Stimulated activated CD4-positive, alpha-beta T cell treated with anti-CD3 and anti-CD28 coated beads, Interleukin-4, amount 100 ng/mL, for 48 hours (primary cell): ENCODE measurements at regions not wholly inside any gene's neighbourhood (a gene's known extent, or its start where the extent isn't known, plus 50 kb on each side); places are given as distances from the start of the nearest gene placed in this dataset.

Source experiments
- DNase-seq, 2 donors: peaks; one replicate each; pipeline ENCODE4 v3.0.0-alpha.2; 2020; ENCODE audit warnings: low read depth in 2 of 2

DNA sequence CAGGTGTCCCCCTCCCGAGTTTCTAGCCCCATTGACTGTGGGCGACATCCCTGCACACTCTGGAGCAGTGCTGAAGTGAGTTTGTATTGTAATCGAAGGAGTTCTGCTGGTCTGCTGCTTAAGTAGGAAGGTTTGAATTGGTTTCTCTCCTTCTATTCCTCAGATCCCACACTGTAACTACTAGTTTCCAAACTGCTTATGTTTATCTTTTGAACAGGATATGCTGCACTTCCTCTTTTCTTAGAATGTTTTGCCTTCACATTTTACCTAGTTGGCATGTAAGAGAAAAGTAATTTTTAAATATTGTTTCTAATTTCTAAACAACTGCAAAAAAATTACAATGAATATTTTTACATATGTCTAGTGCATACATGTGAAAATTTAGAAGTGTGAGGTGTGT, 511.8 kb downstream of the KLF12 start:
- DNase-seq, result no peak

DNA sequence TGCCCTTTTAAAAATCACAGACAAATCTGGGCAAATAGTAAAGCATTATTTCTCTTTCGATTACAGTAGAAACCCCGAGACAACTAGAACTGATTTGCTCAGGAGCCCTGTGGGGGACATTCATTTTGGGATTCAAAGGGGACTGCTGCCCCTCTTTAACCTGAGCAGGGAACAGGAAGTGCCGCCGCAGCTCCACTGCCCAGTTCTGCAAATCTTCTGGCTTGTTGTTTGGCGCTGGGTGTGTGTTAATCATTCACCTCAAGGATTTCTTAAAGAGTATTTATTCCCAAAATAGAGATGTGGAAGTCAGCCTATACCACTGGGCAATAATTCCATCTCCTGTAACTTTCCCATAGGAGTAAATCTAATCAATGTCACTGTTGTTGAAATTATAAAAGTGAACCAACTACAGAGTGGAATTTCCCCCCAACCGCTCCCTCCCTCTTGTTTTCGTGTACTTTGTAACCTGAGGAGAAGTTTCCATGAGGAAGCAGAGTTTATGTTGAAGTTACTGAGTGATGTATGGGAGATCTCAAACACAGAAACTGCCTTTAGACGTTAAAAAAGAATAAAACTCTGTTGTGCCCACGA, 515.8 kb downstream of the KLF12 start:
- no peak for DNase-seq

DNA sequence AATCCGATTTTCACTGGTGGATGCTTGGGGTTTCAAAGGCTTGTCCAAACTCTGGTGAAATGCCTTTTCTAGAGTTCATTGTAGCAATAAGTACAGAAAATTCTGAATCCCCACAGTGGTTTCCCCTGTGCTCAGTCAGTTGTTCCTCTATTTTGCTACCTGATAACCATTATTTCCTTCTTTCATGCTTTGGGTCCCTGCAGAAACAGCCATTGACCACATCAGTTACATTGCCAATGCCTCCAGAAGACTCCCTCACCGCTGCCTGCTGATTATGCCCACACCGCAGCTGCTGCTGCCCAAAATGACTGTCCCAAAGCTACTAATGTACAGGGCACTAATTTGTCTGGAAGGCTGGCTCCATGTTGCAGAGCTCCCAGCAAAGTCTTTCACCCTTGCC, 517.3 kb downstream of the KLF12 start:
- DNase-seq, result no peak

DNA sequence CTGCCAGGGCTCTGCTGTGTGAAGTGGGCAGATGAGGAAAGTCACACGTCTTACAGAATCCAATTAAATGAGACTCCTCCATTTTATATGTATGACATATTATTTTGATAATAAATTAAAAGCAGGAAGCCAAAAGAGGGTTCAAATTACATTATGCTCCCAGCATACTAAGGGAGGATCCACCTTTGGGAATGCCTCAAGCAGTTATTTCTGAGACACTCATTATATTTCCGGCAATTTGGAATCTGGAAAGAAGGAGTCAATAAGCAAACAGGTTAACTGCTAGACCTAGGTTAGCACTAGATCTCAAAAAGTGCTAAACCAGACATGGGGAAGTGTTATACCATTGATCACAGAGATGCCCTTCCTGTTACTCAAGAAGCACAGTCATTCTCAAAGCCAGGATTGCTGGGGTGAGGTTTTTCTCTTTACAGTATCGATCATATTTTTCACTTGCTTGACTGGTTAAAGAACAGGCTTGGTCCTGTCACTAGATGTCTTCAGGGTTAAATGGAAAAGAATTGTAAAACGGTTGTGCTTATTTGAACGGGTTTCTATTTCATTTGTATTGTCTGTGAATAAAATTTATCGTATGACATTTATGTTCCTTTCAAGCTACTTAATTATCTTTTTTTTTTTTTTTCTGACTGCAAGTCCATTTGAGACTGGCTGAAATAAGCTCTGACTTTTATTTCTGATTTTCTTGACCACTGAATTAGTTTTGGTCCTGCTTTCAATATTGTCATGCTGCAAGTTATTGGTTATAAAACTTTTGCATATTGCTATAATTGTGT, 523.2 kb downstream of the KLF12 start:
- no peak for DNase-seq

DNA sequence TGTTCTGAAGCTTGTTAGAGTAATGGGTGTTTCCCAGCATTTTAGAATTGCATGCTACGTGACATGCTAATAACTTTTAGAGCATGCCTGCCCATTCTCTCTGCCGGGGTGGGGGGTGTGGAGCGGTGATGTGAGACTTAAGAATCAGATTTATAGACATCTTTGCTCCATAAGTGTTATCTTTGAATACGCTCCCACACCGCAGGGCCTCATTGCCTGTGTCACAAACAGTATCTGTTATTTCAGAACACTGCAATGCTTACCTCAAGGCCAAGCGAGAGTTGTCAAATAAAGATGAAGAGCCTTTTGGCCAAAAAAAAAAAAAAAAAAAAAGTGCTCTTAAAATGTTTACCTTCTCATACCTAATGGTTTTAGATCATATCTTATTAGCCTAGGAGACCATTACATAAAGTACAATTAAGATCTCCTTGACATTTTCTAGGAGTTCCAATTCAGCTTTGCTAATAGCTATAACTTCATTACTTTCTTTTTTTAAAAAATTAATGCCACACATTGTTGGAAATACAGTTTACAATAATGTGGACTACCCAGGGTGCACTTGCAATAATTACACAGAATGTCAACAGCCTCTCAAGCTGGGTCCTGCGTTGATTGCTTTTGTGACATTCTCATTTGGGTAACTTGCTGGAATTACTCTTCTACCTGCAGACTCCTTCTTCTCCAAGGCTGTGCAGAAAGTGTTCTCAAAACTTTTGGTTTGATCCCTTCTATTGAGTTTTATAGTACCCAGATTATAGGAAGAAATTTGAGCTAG, 525.3 kb downstream of the KLF12 start:
- DNase-seq, result no peak

DNA sequence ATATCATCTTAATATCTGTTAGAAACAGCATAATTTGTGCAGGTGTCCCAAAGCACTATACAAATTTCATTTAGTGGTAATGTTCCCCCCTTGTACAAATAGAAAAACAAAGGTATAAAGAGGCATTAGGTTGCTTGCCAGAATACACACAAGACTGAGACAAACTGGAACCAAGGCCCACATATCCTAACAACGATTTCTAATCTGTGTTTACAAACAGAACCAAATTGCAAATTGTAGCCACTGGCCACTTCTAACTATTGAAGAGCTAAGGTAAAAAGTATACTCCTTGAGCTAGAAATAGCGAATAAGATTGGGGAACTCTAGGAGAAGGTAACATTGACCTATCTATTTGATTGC, 526.1 kb downstream of the KLF12 start:
- DNase-seq, result no peak

DNA sequence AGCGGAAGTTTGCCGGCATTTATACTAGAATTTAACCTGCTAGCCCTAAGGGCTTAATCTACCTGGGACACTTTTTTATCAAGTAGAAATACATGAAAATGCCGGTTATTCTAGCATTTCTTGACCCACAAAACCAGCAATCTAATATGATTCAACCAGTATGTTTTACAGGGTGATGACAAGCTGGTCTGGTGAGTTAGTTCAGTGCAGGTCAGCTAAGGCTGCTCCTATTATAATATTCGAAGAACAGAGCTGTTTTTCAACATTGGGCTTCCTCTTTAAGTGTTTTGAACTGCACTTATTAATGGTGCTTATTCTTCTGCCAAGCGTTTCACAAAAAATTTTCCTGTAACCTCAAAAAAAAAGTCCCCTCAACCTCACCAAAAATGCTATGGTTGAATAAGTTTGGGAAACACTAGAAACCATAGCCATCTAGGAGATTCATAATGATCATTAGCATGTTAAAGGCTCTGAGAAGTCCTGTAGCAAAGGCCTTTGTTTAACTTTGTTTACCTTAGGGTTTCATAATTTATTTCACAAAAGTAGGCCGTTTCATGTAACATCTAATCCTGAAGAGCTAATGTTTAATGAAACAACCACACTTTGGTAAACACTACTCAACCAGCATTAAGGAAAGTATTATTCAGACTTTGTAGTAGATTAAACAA, 526.6 kb downstream of the KLF12 start:
- DNase-seq, result no peak

DNA sequence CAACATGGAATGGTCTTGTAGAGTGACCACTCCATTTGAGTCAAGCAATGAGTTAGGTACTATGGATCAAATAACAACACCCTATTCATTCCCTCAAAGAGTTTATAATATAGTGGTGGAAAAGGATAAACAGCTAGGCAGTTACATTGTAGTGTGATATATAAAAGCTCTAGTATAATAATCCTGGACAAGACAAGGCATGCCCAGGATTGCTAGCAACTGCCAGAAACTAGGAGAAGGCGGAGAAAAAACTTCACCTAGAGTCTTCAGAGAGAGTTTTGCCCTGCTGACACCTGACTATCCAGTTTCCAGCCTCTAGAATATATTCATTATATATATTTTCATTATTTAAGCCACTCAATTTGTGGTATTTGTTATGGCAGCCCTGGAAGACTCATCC, 530.6 kb downstream of the KLF12 start:
- DNase-seq, result no peak

DNA sequence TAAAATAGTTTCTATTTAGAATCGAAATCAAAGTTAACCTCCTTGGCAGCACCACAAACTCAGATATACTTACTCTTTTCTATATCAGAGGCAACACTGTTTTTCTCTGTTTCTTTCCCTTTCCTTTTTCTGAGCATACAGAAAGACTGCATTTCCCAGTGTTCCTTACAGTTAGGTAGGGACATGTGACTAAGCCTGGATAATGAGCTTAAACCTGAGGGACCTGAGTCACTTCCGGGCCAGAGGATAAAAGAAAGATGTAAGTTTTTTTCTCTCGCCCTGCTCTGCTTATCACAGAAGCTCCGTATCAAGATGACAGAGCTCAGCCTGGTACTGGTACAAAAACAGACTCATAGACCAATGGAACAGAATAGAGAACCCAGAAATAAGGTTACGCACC, 531.9 kb downstream of the KLF12 start:
- no peak for DNase-seq

DNA sequence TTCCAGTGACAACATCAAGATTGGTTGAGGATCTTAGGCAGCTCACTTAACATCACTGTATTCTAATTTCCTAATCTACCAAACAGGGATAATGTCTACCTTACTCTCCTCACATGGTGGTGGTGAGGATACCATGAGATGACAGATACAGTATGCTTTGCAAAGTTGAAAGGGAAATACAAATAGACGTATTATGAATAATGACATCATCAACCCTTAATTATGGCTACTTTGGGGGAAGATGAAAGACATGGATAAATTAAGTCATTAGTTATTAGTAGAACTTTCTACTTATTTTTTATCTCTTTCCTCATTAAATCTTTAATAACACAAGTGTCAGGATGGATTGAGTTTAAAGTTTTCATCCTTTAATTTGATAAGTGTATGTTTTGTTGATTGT, 532.5 kb downstream of the KLF12 start:
- no peak for DNase-seq

DNA sequence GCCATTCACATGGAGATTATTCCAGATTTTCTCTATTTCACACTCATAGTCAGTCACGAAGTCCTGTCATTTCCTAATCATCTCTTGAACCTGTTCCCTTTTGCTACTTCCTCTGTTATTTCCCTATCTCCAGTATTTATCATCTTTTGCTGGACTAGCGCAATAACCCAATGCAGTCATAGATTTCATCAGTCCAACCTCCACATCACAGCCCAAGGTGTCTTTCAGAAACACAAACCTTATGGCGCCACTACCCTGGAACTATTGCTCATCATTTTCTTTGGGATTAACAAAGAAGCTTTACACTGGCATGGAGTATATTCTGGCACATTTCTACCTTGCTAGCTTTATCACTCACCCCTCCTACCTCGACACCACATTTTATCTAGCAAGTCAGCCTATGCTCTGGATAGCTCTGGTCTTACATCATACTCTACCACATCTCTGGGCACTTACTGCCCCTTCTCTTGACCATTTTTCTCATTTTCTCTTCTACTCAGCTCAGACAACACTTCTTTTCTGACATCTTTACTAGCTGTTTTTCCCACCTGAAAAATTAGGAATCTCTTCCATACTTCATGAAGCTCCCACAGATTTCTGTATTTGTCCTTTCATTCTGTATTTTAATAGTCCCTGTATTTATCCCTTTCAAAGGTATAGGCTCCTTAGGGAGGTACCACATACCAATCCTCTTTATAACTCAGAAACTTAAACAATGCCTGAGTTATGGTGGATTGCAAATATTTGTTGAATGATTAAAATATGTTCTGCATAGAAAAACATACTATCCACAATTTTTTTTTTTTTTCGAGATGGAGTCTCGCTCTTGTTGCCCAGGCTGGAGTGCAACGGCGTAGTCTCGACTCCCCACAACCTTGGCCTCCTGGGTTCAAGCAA, 534.7 kb downstream of the KLF12 start:
- no peak for DNase-seq

DNA sequence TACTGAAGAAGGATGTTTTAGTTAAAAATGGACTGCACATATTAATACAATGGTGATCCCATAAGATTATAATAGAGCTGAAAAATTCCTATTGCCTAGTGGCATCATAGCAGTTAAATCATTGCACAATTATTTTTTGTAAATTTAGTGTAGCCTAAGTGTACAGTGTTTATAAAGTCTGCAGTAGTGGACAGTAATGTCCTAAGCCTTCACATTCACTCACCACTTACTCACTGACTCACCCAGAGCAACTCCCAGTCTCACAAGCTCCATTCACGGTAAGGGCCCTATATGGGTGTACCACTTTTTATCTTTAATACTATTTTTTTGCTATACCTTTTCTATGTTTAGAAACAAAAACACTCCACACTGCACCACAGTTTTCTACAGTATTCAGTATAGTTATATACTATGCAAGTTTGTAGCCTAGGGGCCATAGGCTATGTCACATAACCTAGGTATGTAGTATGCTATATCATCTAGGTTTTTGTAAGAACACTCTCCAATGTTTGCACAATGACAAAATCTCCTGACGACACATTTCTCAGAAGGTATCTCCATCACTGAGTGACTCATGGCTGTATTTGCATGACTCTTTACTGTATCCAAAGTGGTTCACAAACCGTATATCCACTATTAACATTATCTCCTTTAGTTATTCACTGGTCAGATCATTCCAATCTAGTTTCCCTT, 536.0 kb downstream of the KLF12 start:
- no peak for DNase-seq

DNA sequence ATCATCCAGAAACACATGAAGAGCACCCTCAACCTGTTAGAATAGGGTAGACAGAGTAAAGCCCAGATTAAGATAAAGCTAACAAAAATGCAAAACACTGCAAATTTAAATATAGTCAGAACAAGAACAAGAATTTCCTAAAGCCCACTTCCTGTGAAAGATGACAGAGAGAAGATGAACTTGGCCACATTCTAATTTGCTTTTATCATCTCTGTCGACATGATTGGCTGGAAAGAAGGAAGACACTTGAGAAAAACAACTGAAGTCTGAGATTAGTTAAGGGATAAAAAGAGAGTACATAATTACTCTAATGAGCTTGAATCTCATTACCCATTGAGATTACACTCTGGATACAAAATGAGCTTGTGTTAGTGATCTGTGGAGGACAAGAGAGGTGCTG, 537.6 kb downstream of the KLF5 start:
- DNase-seq, result no peak

DNA sequence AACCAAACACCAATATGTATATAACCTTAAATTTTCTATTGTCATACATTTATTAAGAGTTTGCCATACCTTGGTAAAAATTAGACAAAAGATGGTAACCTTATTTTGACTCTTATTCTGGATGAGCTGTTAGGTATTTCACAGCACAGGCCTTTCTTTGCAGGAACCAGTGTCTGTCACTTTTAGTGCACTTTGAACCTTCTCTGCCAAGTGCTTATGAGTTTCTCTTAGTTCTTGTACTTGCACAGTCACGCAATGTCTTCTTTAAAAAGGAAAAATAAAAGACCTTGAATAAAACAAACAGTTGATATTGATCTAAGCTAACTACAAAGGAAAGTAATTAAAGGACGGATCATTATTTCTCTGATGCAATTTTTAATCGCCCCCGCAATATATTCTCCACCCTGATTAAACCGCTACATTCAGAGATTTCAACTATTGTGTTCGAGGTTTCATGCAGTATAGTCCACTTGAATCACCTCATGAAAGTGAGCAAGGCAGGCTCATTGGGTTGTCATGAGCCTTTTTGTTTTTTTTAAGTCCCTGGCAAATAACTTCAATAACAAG, 534.5 kb downstream of the KLF5 start:
- DNase-seq, result no peak

DNA sequence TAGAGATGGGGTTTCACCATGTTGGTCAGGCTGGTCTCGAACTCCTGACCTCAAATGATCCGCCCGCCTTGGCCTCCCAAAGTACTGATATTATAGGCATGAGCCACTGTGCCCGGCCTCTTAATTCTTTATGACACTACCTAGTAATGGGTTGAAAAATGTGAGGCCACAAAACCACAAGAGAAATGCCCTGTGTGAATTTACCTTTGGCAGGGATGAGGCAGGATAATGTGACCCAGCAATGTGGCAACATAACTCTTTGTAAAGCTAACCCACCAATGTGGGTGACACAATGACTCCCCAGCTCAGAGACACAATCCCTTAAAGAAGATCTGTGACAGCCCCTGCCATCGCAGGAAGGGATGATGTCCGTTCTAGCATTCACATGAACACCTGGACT, 533.1 kb downstream of the KLF5 start:
- no peak for DNase-seq

DNA sequence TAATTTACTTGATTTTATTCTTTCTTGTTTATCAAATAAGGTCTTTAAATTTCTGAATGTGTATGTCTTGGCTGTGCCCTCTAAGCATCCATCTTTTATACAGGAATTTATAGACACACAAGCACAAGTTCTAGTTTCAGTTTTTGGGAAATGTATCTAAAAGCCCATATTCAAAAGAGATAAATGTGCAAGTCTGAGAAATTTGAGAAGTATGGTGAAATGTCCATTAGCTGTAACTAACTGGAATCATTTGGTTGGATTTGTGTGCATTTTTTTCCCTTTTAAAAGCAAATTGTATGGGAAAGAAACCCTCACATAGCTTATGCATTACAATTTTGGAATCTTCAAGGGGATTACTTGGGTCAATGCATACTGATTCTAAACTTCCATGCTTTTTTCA, 532.0 kb downstream of the KLF5 start:
- DNase-seq, result no peak

DNA sequence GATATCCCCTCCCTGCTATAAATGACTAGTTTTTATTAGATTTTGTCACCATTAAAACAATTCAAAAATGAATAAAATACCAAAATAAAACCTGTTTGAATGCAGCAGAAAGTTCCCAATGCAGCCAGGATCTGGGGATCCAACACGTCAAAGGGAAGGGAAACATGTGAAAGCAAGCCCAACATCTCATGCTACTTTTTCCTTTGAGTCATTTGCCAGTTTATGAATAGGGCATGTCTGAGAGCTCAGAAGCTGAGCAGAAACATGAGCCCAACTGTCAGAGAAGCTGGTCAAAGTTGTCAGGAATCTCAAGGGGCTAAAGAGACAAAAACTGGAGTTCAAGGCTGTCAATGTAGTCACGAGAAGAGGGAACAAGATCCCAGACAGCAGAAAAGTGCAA, 526.4 kb downstream of the KLF5 start:
- DNase-seq, result no peak

DNA sequence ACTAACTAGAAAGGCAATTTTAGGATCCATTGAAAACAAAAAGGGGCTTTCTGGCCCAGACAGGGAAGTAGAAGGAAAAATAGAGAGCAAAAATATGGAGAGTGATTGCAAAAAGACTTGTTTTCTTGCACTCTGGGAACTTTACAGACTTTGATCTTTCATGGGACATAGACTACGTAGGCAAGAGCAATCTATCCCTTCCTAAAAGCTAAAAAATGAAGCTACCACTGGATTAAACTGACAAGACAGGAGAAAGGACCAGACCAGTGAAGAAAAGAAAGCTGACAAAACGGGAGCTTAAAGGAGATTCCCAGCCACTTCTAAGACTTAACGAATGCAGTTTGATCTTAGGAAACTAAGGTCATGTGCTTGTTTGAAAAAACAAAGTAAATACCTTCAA, 524.5 kb downstream of the KLF5 start:
- DNase-seq, result no peak

DNA sequence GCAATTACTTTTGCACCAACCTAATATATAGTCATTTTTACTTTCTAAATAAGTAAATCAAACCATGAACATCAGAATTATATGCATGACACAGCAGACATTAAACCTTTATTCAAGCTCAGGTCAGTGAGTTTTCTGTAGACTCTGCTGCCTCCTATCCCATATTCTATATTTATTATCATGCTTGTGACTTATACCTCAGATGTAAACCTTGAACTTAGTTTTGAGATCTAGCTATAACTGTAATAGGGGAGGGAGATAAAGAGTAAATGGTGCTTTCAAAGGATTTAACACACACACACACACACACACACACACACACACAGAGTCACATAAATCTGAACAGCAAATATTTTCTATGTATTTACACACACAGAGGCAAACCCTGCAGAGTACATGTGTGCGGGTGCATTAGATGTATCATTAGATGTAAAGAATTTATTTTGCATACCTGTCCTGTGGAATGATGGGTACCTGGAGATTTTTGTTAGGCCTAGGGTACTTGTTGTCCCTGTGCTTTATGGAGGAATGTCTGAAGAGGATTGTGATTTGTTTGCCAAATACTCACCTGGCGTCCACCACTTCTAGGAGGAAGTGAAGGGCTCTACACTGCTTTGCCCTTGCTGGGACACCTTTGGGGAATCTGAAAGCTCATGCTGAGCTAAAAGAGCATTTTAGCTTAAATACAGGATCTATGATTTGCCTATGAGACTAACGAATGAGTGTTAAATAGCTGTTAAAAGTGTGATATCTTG, 521.9 kb downstream of the KLF5 start:
- no peak for DNase-seq
